ENCODE measurements at regions not wholly inside any gene's neighbourhood (a gene's known extent, or its start where the extent isn't known, plus 50 kb on each side); places are given as distances from the start of the nearest gene placed in this dataset.
A peak's percentile ranks its signal among the peaks of the same experiment; 100 is the strongest.

- no peaks in the 10 kb centered on the region for H3K36me3 ChIP-seq (ENCODE audit: insufficient read depth in 1 of 2, low read depth in 1 of 2)
- H3K4me3 ChIP-seq: no peak overlapping the region
- no peaks in the 10 kb centered on the region for H3K9me3 ChIP-seq
- DNase-seq (no peak), ATAC-seq (no peak)
- H3K27ac ChIP-seq: no peak overlapping the region
- TF ChIP-seq CTCF (IDR thresholded peaks at IDR 0.05): no peak
- H3K27me3 ChIP-seq (ENCODE audit: insufficient read depth in 3 of 3, low read length in 2 of 3): no peaks in the 10 kb centered on the region
- intact Hi-C loops (cut with DNase I): no loop called here
- 40 to 100% (median 100%) methylated on average over 1 of the region's 1 CpG for WGBS, 3 donors
- no peaks in the 10 kb centered on the region for H3K4me1 ChIP-seq
Measured at GRCh38 chr13:48165727-48166126, 67.3 kb upstream of the ITM2B start.

GRCh38 chr13:48165063-48165462 lies 67.9 kb upstream of the ITM2B start:
- WGBS, 3 donors: 92 to 100% (median 95%) methylated on average over 1 of the region's 1 CpG

GRCh38 chr13:48163061-48163460 lies 68.2 kb upstream of the MED4 start:
- Histone ChIP-seq H3K4me1 (no peaks in the 10 kb centered on the region), H3K9me3 (no peaks in the 10 kb centered on the region), H3K4me3 (no peak overlapping the region), H3K27ac (peak overlapping the region; percentile 44), H3K27me3 (ENCODE audit: insufficient read depth in 3 of 3, low read length in 2 of 3) (no peaks in the 10 kb centered on the region), H3K36me3 (ENCODE audit: insufficient read depth in 1 of 2, low read depth in 1 of 2) (no peaks in the 10 kb centered on the region)
- ATAC-seq (no peak), DNase-seq (no peak)
- WGBS, 3 donors: 84 to 92% (median 88%) methylated on average over 4 of the region's 4 CpGs
- intact Hi-C loops (cut with DNase I): no loop called here
- no peak for TF ChIP-seq CTCF (IDR thresholded peaks at IDR 0.05)

More at GRCh38 chr13:48165063-48165462, 67.9 kb upstream of the ITM2B start:
- Histone ChIP-seq H3K9me3 (no peaks in the 10 kb centered on the region), H3K4me3 (no peak overlapping the region), H3K27me3 (ENCODE audit: insufficient read depth in 3 of 3, low read length in 2 of 3) (no peaks in the 10 kb centered on the region), H3K36me3 (ENCODE audit: insufficient read depth in 1 of 2, low read depth in 1 of 2) (no peaks in the 10 kb centered on the region), H3K4me1 (no peaks in the 10 kb centered on the region), H3K27ac (no peak overlapping the region)
- DNase-seq: no peak
- intact Hi-C loops (cut with DNase I): no loop called here
- TF ChIP-seq CTCF (IDR thresholded peaks at IDR 0.05): no peak
- ATAC-seq: no peak

GRCh38 chr13:48162217-48162616 lies 67.3 kb upstream of the MED4 start:
- intact Hi-C loops (cut with DNase I): no loop called here
- Histone ChIP-seq H3K36me3 (ENCODE audit: insufficient read depth in 1 of 2, low read depth in 1 of 2) (no peaks in the 10 kb centered on the region), H3K27me3 (ENCODE audit: insufficient read depth in 3 of 3, low read length in 2 of 3) (no peaks in the 10 kb centered on the region), H3K4me1 (no peaks in the 10 kb centered on the region), H3K4me3 (no peak overlapping the region), H3K9me3 (no peaks in the 10 kb centered on the region), H3K27ac (peak overlapping the region; percentile 44)
- DNase-seq (no peak), ATAC-seq (no peak)
- TF ChIP-seq CTCF (IDR thresholded peaks at IDR 0.05): no peak
- WGBS, 3 donors: 86 to 96% (median 87%) methylated on average over 2 of the region's 2 CpGs

GRCh38 chr13:48161530-48162179 lies 66.8 kb upstream of the MED4 start:
- no peaks in the 10 kb centered on the region for H3K27me3 ChIP-seq (ENCODE audit: insufficient read depth in 3 of 3, low read length in 2 of 3)
- peak; percentile 29 to 54 for DNase-seq
- no peaks in the 10 kb centered on the region for H3K36me3 ChIP-seq (ENCODE audit: insufficient read depth in 1 of 2, low read depth in 1 of 2)
- H3K4me3 ChIP-seq: no peak overlapping the region
- WGBS, 3 donors: 81 to 92% (median 89%) methylated on average over 5 of the region's 5 CpGs
- peak overlapping the region; percentile 64 for H3K27ac ChIP-seq
- H3K9me3 ChIP-seq: no peaks in the 10 kb centered on the region
- no peaks in the 10 kb centered on the region for H3K4me1 ChIP-seq
- no peak for TF ChIP-seq CTCF (IDR thresholded peaks at IDR 0.05)
- intact Hi-C loops (cut with DNase I): no loop called here
- peak in 3 of 4 donors; percentile 48 to 62 (median 52) for ATAC-seq

All from psoas muscle (tissue), 7 donors.